ENCODE measurements at regions not wholly inside any gene's neighbourhood (a gene's known extent, or its start where the extent isn't known, plus 50 kb on each side); places are given as distances from the start of the nearest gene placed in this dataset.
A peak's percentile ranks its signal among the peaks of the same experiment; 100 is the strongest.

- DNase-seq (ENCODE audit: low read depth in 1 of 2, low spot score in 1 of 2): peak in 1 of 2 donors; percentile 14
Measured at GRCh38 chr4:177047070-177047850, 254.5 kb upstream of the VEGFC start.

DNA sequence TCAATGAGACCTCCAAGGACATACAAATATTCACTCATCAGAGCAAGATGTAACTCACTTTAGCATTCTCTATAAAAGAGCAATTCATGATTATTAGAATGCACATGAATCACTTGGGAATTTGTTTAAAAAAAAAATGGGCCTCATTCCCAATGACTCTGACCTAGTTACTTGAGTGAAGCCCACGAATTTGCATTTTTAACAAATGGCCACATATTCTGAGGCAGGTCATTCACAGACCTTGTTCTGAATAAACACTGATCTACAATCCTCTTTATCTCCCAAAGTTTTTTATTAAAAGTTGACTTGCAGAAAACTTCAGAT lies 255.1 kb upstream of the VEGFC start:
- no peak for DNase-seq (ENCODE audit: low read depth in 1 of 2, low spot score in 1 of 2)

DNA sequence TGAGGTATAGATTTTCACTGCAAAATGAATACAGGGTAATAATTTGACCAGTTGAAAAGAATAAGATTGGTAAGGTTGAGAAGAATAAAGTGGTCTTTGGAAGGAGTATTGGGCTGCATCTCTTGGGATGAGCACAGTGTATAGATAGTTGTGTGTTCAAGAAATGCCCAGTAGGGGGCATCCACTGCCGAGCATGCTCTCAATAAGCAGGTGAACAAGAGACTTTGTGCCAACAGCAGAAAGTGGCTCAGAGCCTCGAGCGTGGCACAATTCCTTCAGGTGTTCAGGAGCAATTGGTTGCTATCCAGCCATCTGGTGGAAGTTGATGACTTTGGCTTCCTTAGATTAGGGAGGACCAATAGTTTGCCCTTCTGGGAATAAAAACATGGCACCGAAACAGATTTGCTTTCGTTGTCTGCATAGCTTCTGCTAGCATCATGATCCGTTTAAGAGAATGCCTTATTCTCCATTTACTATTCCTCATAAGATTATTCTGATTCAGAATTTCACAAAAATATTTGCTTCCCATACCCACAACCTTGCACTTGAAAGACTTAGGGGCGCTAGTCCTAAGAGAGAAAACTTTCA lies 258.1 kb upstream of the NEIL3 start:
- no peak for DNase-seq (ENCODE audit: low read depth in 1 of 2, low spot score in 1 of 2)

GRCh38 chr4:177052211-177052934 lies 257.3 kb upstream of the NEIL3 start:
- no peak for DNase-seq (ENCODE audit: low read depth in 1 of 2, low spot score in 1 of 2)

GRCh38 chr4:177057186-177057585 lies 252.5 kb upstream of the NEIL3 start:
- DNase-seq (ENCODE audit: low read depth in 1 of 2, low spot score in 1 of 2): no peak

- no peak for DNase-seq (ENCODE audit: low read depth in 1 of 2, low spot score in 1 of 2)
Measured at GRCh38 chr4:177064116-177064515, 245.6 kb upstream of the NEIL3 start.

GRCh38 chr4:177064729-177065394 lies 244.8 kb upstream of the NEIL3 start:
- no peak for DNase-seq (ENCODE audit: low read depth in 1 of 2, low spot score in 1 of 2)

- no peak for DNase-seq (ENCODE audit: low read depth in 1 of 2, low spot score in 1 of 2)
Measured at GRCh38 chr4:177066746-177067145, 242.9 kb upstream of the NEIL3 start.

DNA sequence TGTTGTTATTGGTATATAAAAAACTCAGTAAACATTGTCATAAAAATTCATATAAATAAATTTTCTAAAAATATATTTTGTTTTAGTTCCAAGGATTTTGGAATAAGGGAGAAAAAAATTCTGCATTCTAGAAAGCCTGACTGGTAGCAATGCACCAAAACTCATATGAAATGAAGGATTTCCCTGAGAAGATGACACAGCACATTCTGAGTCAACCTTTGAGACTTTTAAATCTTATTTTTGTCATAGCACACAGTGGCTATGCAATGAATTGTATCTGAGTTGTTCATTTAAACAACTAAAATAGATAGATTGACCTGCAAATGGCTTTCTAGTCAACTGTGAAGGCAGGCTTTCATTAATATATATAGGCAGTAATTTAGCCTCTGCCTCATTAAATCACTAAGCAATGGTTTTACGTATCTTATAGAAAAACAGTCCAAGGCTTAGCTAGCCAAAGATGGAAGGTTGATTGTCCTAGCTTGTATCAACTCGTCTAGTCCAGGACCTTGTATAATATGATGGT lies 239.1 kb upstream of the NEIL3 start:
- no peak for DNase-seq (ENCODE audit: low read depth in 1 of 2, low spot score in 1 of 2)

DNA sequence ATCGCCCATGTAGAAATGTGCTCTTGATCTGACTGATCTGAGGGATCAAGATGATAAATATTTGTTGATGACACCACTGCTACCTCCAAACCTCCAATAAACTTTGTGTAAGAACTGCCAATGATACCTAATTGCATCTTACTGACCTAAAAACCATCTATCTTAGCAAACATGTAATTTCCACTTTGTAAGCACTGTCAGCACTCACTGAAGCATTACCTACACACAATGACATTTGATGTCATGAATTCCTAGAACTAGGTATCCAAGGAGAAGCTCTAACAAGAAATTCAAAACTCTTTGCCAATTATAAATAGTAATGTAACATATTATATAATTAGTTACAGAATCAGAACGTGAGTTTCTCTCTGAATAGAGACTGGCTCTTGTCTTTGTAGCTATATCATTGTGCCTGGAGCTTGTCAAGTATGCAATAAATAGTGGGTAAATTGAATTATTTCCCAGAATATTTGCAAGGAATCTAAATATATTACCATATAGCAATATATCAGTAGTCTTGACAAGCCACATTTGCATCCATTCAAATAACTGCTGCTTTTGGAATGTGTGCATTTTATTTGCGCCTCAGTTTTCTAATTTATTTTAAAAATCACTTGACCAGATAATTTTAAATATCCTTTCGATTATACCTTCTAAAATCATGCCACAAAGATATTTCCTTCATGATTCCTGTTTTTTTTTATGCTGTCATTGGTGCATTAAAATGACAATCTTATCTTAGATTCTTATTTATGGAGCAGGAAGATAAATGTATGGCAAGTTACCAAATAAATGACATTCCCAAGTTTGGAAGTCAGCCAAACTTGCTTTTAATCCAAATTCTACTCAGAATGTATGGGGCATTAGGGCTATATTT lies 232.3 kb upstream of the NEIL3 start:
- no peak for DNase-seq (ENCODE audit: low read depth in 1 of 2, low spot score in 1 of 2)

- DNase-seq (ENCODE audit: low read depth in 1 of 2, low spot score in 1 of 2): no peak
Measured at GRCh38 chr4:177079327-177079726, 230.3 kb upstream of the NEIL3 start.

- DNase-seq (ENCODE audit: low read depth in 1 of 2, low spot score in 1 of 2): no peak
Measured at GRCh38 chr4:177080388-177080787, 229.3 kb upstream of the NEIL3 start.

GRCh38 chr4:177087060-177087459 lies 222.6 kb upstream of the NEIL3 start:
- DNase-seq (ENCODE audit: low read depth in 1 of 2, low spot score in 1 of 2): no peak

DNA sequence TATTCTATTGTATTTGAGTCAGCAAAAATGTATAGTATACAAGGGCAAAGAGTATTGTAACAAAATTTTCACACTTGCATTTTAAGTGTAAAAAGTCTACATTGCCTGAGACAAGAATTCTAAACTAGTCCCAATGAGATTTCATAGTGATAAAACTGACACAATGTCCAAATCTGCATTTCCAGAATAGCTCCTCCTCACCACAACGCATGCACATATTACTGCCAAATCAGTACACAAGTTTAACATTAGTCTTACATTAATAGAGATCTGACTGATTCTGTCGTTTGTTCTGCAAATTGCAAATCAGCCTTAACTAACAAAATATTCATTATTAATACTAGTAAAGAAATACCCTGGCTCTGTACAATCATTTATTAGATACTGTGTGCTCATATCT lies 222.2 kb upstream of the NEIL3 start:
- no peak for DNase-seq (ENCODE audit: low read depth in 1 of 2, low spot score in 1 of 2)

DNA sequence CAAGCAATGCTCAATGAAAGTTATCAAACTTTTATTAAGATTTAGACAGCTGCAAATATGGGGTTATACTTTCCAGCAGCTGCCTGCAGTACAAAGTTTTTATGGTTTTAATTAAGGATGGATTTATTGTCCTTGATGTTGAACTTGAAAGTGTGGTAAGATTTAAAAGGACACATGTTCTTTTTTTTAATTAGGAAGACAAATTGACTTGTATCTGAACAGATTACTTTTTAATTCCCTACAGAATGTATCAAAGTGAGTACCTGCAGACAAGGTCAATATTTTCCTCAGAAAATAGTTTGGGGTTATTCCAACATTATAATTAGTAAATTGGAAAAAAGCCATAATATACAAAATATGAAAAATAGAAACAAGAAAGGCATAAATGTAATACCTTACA lies 218.2 kb upstream of the NEIL3 start:
- DNase-seq (ENCODE audit: low read depth in 1 of 2, low spot score in 1 of 2): no peak

DNA sequence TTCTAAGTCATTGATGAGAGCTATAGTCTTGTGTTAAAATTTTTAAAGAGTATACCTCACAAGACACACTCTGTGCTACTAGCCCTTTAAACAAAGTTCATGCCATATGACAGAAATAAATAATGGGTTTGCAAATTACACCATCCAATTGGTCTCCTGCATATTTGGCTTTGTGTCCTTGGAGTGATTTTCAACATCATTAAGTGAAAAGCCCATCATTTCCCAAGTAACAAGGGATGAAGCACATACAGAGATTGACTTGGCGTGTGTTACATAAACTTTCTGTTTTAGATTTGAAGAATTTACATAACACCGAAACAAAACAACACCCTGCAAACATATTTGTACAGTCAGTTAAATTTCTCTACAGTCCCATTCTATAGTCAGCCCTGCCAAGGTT lies 216.9 kb upstream of the NEIL3 start:
- no peak for DNase-seq (ENCODE audit: low read depth in 1 of 2, low spot score in 1 of 2)

GRCh38 chr4:177093964-177094363 lies 215.7 kb upstream of the NEIL3 start:
- DNase-seq (ENCODE audit: low read depth in 1 of 2, low spot score in 1 of 2): no peak

DNA sequence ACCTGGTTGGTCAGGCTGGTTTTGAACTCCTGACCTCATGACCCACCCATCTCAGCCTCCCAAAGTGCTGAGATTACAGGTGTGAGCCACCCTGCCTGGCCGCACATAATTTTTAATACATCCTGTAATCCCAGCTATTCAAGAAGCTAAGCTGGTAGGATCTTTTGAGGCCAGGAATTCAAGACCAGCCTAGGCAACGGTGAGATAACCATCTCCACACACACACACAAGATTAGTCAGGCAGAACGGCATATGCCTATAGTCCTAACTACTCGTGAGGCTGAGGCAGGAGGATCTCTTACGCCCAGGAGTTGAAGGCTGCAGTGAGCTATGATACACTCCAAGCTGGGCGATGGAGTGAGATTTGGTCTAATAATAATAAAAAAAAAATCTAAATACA lies 212.4 kb upstream of the NEIL3 start:
- DNase-seq (ENCODE audit: low read depth in 1 of 2, low spot score in 1 of 2): no peak

- DNase-seq (ENCODE audit: low read depth in 1 of 2, low spot score in 1 of 2): no peak
Measured at GRCh38 chr4:177099211-177099610, 210.5 kb upstream of the NEIL3 start.

- DNase-seq (ENCODE audit: low read depth in 1 of 2, low spot score in 1 of 2): no peak
Measured at GRCh38 chr4:177100307-177100706, 209.4 kb upstream of the NEIL3 start.

DNA sequence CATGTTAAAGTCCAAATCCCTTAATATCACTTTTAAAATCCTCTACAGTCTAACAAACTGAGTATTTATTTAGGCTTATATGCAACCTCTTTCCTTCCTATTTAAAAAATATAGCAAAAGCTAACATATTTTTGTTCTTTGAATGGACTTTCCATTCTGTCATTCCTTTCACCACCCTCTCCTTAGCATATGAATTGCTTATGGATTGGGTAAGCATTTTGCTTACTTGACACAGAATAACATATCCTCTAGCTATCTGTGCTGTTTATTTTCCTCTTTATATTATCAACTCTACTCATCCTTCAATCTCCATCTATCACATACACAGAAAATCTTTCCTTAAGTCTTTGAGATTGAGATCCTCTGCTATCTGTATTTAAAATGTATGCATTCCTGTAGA lies 206.1 kb upstream of the NEIL3 start:
- no peak for DNase-seq (ENCODE audit: low read depth in 1 of 2, low spot score in 1 of 2)

Data from stimulated activated CD4-positive, alpha-beta T cell treated with anti-CD3 and anti-CD28 coated beads, Interleukin-15, amount 100 ng/mL, for 1 hour (primary cell).